ENCODE measurements at regions not wholly inside any gene's neighbourhood (a gene's known extent, or its start where the extent isn't known, plus 50 kb on each side); places are given as distances from the start of the nearest gene placed in this dataset.

DNA sequence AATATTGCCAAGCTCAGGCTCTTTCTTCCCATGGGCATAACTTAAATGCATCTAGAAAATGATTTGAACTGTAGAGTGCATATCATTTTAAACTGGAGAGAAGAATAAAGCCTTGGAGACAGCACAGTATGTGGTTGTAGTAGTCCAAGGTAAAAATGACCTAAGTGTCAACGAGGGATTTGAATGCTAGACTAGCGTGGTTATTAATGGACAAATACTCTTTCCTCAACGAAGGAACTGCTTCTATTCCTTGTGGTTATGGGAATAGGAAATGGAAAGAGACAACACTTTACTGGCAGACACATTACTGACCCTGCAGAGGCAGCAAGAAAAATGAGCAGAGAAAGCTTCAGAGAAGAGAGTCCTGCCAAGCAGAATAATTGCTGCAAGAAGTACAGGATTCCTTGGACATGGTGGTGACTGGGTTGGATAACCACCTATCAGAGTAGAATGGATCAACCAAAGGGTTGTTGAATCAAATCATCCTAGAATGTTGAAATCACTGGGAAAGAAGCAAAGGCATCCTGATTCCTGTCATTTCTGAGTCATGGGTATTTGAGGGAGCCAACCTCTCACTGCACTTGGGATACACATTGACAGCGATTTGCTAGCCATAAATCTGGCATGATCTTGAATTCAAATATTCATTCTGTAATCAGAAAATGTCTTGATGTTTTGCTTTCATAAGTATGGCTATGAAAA is 258.1 kb upstream of the EPHA7 start:
- no peak for DNase-seq
- no peak overlapping the region for H3K4me3 ChIP-seq (ENCODE audit: low read depth, low read length)
- TF ChIP-seq, protein P1, sequence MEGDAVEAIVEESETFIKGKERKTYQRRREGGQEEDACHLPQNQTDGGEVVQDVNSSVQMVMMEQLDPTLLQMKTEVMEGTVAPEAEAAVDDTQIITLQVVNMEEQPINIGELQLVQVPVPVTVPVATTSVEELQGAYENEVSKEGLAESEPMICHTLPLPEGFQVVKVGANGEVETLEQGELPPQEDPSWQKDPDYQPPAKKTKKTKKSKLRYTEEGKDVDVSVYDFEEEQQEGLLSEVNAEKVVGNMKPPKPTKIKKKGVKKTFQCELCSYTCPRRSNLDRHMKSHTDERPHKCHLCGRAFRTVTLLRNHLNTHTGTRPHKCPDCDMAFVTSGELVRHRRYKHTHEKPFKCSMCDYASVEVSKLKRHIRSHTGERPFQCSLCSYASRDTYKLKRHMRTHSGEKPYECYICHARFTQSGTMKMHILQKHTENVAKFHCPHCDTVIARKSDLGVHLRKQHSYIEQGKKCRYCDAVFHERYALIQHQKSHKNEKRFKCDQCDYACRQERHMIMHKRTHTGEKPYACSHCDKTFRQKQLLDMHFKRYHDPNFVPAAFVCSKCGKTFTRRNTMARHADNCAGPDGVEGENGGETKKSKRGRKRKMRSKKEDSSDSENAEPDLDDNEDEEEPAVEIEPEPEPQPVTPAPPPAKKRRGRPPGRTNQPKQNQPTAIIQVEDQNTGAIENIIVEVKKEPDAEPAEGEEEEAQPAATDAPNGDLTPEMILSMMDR (IDR thresholded peaks at IDR 0.05; ENCODE audit: low read depth, low read length, missing control alignments): no peak
- H3K36me3 ChIP-seq (replicated peaks): no peaks in the 10 kb centered on the region
- no peaks in the 10 kb centered on the region for H3K27me3 ChIP-seq (replicated peaks)
- no peak overlapping the region for H3K27ac ChIP-seq
- in situ Hi-C loops (cut with HindIII; ENCODE audit: low pct_ligation_motif_present, low sequenced_read_pairs): no loop called here

DNA sequence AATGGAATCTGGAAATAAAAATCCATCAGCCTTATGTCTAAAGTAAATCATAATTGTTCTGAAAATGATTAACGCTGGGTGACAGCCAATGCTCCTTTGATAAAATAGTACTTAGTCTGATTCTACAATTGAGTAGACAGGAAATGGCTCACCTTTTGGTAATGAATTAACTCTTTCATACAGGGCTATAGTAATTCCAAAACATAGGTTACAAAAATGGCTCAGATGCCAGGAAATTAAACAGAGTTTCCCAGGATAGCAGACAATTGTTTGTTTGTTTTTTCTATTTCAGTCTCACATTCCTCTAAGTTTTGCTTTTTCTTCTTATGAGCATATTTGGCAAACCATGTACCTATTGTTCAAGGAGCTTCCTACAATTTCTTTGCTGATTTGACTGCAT is 257.2 kb upstream of the EPHA7 start:
- no peak overlapping the region for H3K4me3 ChIP-seq (ENCODE audit: low read depth, low read length)
- H3K27ac ChIP-seq: no peak overlapping the region
- TF ChIP-seq, protein P1 (IDR thresholded peaks at IDR 0.05; ENCODE audit: low read depth, low read length, missing control alignments): no peak
- in situ Hi-C loops (cut with HindIII; ENCODE audit: low pct_ligation_motif_present, low sequenced_read_pairs): no loop called here
- no peaks in the 10 kb centered on the region for H3K36me3 ChIP-seq (replicated peaks)
- no peaks in the 10 kb centered on the region for H3K27me3 ChIP-seq (replicated peaks)
- DNase-seq: no peak

DNA sequence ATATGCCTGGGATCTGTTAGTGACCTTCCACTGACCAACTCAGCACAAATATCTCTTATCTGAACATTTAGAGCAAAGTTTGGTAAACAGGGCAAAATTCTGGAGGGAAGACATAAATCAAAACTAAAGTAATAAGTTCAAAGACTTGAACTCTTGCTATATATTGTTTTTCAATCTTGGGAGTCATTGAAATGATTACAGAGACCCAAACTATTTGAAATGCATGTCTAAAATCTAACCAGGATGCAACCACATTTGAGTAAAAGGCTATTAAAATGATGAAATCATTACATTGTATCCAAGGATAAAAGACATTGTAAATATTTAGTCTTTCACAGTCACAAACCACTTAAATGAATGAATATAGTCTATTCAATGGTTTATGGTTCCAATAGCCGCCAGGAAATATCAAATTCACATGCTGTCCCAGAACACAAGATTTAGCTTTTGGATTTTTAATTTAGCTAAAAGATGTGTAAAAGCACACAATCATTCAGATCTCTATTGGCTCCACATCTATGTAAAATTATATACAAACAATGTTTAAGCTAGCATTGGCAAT is 256.6 kb upstream of the EPHA7 start:
- DNase-seq: no peak
- TF ChIP-seq, protein P1 (IDR thresholded peaks at IDR 0.05; ENCODE audit: low read depth, low read length, missing control alignments): no peak
- Histone ChIP-seq H3K27ac (no peak overlapping the region), H3K36me3 (replicated peaks) (no peaks in the 10 kb centered on the region), H3K27me3 (replicated peaks) (no peaks in the 10 kb centered on the region), H3K4me3 (ENCODE audit: low read depth, low read length) (no peak overlapping the region)
- in situ Hi-C loops (cut with HindIII; ENCODE audit: low pct_ligation_motif_present, low sequenced_read_pairs): no loop called here

DNA sequence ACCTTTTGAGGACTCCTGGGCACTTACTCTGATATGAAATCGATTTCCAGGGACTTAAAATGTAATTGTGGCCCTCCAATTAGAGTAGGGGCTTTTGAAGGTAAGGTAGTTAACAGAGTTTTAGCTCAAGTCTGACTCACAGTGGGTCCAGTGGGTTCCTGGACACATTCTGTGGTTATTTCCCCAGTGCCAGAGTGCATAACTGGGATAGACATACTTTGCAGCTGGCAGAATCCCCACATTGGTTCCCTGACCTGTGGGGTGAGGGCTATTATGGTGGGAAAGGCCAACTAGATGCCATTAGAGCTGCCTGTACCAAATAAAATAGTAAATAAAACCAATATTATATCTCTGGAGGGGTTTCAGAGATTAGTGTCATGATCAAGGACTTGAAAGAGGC is 243.8 kb upstream of the EPHA7 start:
- Histone ChIP-seq H3K27me3 (replicated peaks) (no peaks in the 10 kb centered on the region), H3K36me3 (replicated peaks) (no peaks in the 10 kb centered on the region), H3K27ac (no peak overlapping the region), H3K4me3 (ENCODE audit: low read depth, low read length) (no peak overlapping the region)
- DNase-seq: no peak
- TF ChIP-seq, protein P1 (IDR thresholded peaks at IDR 0.05; ENCODE audit: low read depth, low read length, missing control alignments): no peak
- in situ Hi-C loops (cut with HindIII; ENCODE audit: low pct_ligation_motif_present, low sequenced_read_pairs): no loop called here

DNA sequence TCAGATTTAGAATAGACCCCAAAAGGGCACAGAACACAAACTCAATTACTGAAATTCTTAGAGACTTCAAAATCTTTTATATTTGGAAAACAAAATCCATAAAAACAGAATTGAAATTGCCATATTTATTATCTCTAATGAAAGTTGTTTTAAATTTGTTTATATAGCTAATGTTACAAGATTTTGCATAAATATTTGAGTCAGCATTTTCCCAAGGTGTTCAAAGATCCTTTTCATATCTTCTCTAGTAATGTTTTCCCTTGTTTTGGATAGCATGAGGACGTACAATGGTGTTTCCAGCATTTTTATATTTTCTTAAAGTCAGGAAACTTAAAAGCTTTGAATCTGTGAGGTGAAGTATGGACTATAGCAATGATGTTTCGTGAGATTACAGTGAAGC is 235.2 kb upstream of the EPHA7 start:
- Histone ChIP-seq H3K36me3 (replicated peaks) (no peaks in the 10 kb centered on the region), H3K27ac (no peak overlapping the region), H3K27me3 (replicated peaks) (no peaks in the 10 kb centered on the region), H3K4me3 (ENCODE audit: low read depth, low read length) (no peak overlapping the region)
- DNase-seq: no peak
- TF ChIP-seq, protein P1 (IDR thresholded peaks at IDR 0.05; ENCODE audit: low read depth, low read length, missing control alignments): no peak
- in situ Hi-C loops (cut with HindIII; ENCODE audit: low pct_ligation_motif_present, low sequenced_read_pairs): no loop called here

DNA sequence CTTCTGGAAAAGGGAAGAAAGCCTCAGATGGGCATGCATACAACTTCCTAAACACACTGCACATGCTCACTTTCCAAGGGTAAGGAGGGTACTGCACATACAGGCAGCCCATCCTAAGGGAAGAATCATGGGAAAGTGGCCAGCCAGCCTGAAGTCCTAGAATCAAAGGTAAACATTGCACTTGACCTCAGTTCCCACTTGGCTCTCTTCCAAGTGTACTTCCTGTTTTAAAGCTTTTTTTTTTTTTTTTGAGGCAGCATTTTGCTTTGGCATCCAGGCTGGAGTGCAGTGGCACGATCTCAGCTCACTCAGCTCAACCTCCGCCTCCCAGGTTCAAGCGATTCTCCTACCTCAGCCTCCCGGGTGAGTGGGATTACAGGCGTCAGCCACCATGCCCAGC is 225.3 kb upstream of the EPHA7 start:
- H3K4me3 ChIP-seq (ENCODE audit: low read depth, low read length): no peak overlapping the region
- no peak for DNase-seq
- H3K27me3 ChIP-seq (replicated peaks): no peaks in the 10 kb centered on the region
- no peaks in the 10 kb centered on the region for H3K36me3 ChIP-seq (replicated peaks)
- no peak overlapping the region for H3K27ac ChIP-seq
- in situ Hi-C loops (cut with HindIII; ENCODE audit: low pct_ligation_motif_present, low sequenced_read_pairs): no loop called here
- TF ChIP-seq, protein P1 (IDR thresholded peaks at IDR 0.05; ENCODE audit: low read depth, low read length, missing control alignments): no peak

Measured in brain microvascular endothelial cell (primary cell).